Lower leg skin (tissue), 3 donors: ENCODE measurements at regions not wholly inside any gene's neighbourhood (a gene's known extent, or its start where the extent isn't known, plus 50 kb on each side); places are given as distances from the start of the nearest gene placed in this dataset.

Source experiments
- POLR2A ChIP-seq, 2 donors: fragments of 450-650 bp; IDR thresholded peaks; one replicate each; pipeline ENCODE4 v1.6.1; 2016 to 2017; ENCODE audit warnings: antibody characterized with exemption in 2 of 2, mild to moderate bottlenecking in 1 of 2, moderate library complexity in 1 of 2
- TF ChIP-seq, protein P1 (sequence below), 3 donors: fragments of 450-650 bp; IDR thresholded peaks; one replicate each; pipeline ENCODE4 v1.5.1; 2016; ENCODE audit warnings: antibody characterized with exemption in 3 of 3, mild to moderate bottlenecking in 3 of 3, moderate library complexity in 2 of 3

DNA sequence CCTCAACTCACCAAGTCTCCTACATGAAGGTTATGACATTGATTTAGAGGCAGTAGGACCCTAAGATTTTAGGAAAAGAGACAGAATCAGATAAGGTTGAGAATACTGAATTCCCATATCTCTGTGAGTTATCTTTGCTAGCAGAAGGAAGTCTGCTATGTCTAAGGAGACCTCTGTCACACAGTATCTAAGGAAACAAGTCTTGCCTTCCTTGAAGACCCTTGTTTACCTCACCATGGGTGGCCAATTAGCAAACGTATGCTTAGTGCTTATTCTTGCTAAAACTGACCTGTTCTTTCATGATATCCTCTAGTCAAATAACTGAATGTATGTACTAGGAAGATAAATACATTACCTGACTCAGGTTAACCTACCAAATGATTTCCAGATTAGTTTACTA, 855.4 kb upstream of the SLITRK1 start:
- TF ChIP-seq, protein P1, sequence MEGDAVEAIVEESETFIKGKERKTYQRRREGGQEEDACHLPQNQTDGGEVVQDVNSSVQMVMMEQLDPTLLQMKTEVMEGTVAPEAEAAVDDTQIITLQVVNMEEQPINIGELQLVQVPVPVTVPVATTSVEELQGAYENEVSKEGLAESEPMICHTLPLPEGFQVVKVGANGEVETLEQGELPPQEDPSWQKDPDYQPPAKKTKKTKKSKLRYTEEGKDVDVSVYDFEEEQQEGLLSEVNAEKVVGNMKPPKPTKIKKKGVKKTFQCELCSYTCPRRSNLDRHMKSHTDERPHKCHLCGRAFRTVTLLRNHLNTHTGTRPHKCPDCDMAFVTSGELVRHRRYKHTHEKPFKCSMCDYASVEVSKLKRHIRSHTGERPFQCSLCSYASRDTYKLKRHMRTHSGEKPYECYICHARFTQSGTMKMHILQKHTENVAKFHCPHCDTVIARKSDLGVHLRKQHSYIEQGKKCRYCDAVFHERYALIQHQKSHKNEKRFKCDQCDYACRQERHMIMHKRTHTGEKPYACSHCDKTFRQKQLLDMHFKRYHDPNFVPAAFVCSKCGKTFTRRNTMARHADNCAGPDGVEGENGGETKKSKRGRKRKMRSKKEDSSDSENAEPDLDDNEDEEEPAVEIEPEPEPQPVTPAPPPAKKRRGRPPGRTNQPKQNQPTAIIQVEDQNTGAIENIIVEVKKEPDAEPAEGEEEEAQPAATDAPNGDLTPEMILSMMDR (IDR thresholded peaks at IDR 0.05): no peak
- no peak for TF ChIP-seq POLR2A (IDR thresholded peaks at IDR 0.05)
